ENCODE measurements at regions not wholly inside any gene's neighbourhood (a gene's known extent, or its start where the extent isn't known, plus 50 kb on each side); places are given as distances from the start of the nearest gene placed in this dataset.

- TF ChIP-seq POLR2A (IDR thresholded peaks at IDR 0.05) (no peak), CTCF (IDR thresholded peaks at IDR 0.05 in 8 of 11, conservative IDR thresholded peaks at IDR 0.05 in 3 of 11) (no peak)
Observed at GRCh38 chr9:109557481-109557880, 59.4 kb upstream of the PTPN3 start.

All from spleen (tissue), 7 donors.